ENCODE measurements at regions not wholly inside any gene's neighbourhood (a gene's known extent, or its start where the extent isn't known, plus 50 kb on each side); places are given as distances from the start of the nearest gene placed in this dataset.

GRCh38 chr11:116485425-116485824 is 287.4 kb downstream of the BUD13 start:
- no peak for DNase-seq (ENCODE audit: low read depth)
- no peak for TF ChIP-seq CTCF (IDR thresholded peaks at IDR 0.05; ENCODE audit: low read depth, low read length, missing control alignments)
- in situ Hi-C loops (cut with HindIII; ENCODE audit: low sequenced_read_pairs) = no loop called here
- no peak overlapping the region for H3K4me3 ChIP-seq (ENCODE audit: low read depth, low read length)

- in situ Hi-C loops (cut with HindIII; ENCODE audit: low sequenced_read_pairs) = no loop called here
- DNase-seq (ENCODE audit: low read depth) = no peak
- no peak overlapping the region for H3K4me3 ChIP-seq (ENCODE audit: low read depth, low read length)
- TF ChIP-seq CTCF (IDR thresholded peaks at IDR 0.05; ENCODE audit: low read depth, low read length, missing control alignments) = no peak
Observed at GRCh38 chr11:116482716-116483115, 290.1 kb downstream of the BUD13 start.

- DNase-seq (ENCODE audit: low read depth) = no peak
- no peak overlapping the region for H3K4me3 ChIP-seq (ENCODE audit: low read depth, low read length)
- in situ Hi-C loops (cut with HindIII; ENCODE audit: low sequenced_read_pairs) = no loop called here
- no peak for TF ChIP-seq CTCF (IDR thresholded peaks at IDR 0.05; ENCODE audit: low read depth, low read length, missing control alignments)
Observed at GRCh38 chr11:116481126-116481675, 291.6 kb downstream of the BUD13 start.

- in situ Hi-C loops (cut with HindIII; ENCODE audit: low sequenced_read_pairs) = no loop called here
- DNase-seq (ENCODE audit: low read depth) = no peak
- no peak for TF ChIP-seq CTCF (IDR thresholded peaks at IDR 0.05; ENCODE audit: low read depth, low read length, missing control alignments)
- no peak overlapping the region for H3K4me3 ChIP-seq (ENCODE audit: low read depth, low read length)
Observed at GRCh38 chr11:116478669-116479668, 293.8 kb downstream of the BUD13 start.

GRCh38 chr11:116478205-116478604 is 294.6 kb downstream of the BUD13 start:
- H3K4me3 ChIP-seq (ENCODE audit: low read depth, low read length) = no peak overlapping the region
- no peak for TF ChIP-seq CTCF (IDR thresholded peaks at IDR 0.05; ENCODE audit: low read depth, low read length, missing control alignments)
- in situ Hi-C loops (cut with HindIII; ENCODE audit: low sequenced_read_pairs) = no loop called here
- DNase-seq (ENCODE audit: low read depth) = no peak

GRCh38 chr11:116473790-116474346 is 298.9 kb downstream of the BUD13 start:
- in situ Hi-C loops (cut with HindIII; ENCODE audit: low sequenced_read_pairs) = no loop called here

More at GRCh38 chr11:116473790-116474346, 298.9 kb downstream of the BUD13 start:
- no peak for TF ChIP-seq CTCF (IDR thresholded peaks at IDR 0.05; ENCODE audit: low read depth, low read length, missing control alignments)
- no peak for DNase-seq (ENCODE audit: low read depth)
- no peak overlapping the region for H3K4me3 ChIP-seq (ENCODE audit: low read depth, low read length)
